HEK293 (cell line): ENCODE measurements at regions not wholly inside any gene's neighbourhood (a gene's known extent, or its start where the extent isn't known, plus 50 kb on each side); places are given as distances from the start of the nearest gene placed in this dataset.

ENCODE experiments used
- CTCF ChIA-PET: fragments of 350-600 bp; formaldehyde crosslinking; extraction: SDS; loops from one replicate; lab custom pipeline; 2021; ENCODE audit warnings: antibody characterized with exemption; lab: Yijun Ruan, JAX
- POLR2A ChIA-PET: fragments of 300-600 bp; formaldehyde crosslinking; extraction: SDS; loops from one replicate; lab custom pipeline; 2020; ENCODE audit warnings: antibody characterized with exemption, inconsistent platforms; lab: Yijun Ruan, JAX
- H3K27ac ChIP-seq: fragments of 200-500 bp; sonication (Bioruptor generic); 2 replicates; pipeline ENCODE4 v1.5.1; 2014; ENCODE audit warnings: low read depth, low read length, control low read depth, inconsistent platforms; ENCODE audit errors: extremely low read depth
- H3K36me3 ChIP-seq, 2 experiments: fragments of 200-500 bp in 1 of 2; sonication (Bioruptor generic) in 1 of 2; 1 replicate in 1 of 2; 2 replicates in 1 of 2; pipeline ENCODE4 v1.5.1; 2014 to 2017; ENCODE audit warnings: inconsistent platforms in 2 of 2, low read length in 2 of 2; ENCODE audit not compliant: control insufficient read depth in 2 of 2, insufficient read depth in 1 of 2
- H3K4me1 ChIP-seq: fragments of 200-500 bp; sonication (Bioruptor generic); 2 replicates; pipeline ENCODE4 v1.5.1; 2014; ENCODE audit warnings: mild to moderate bottlenecking, low read length, inconsistent platforms; ENCODE audit not compliant: control insufficient read depth, insufficient read depth
- H3K4me3 ChIP-seq: 2 replicates; pipeline ENCODE4 v1.5.1; 2011; ENCODE audit warnings: low read depth, mild to moderate bottlenecking, control low read depth, low read length, moderate library complexity
- H3K9me3 ChIP-seq: fragments of 200-500 bp; sonication (Bioruptor generic); 2 replicates; pipeline ENCODE4 v1.5.1; 2014; ENCODE audit warnings: low read depth, low read length, inconsistent platforms; ENCODE audit not compliant: control insufficient read depth, insufficient read depth
- BCL11B ChIP-seq: fragments of 450-650 bp; formaldehyde crosslinking; IDR thresholded peaks from 2 replicates; pipeline ENCODE4 v1.5.1; 2016; ENCODE audit warnings: low read depth, missing biosample characterization, missing genetic modification characterization
- INSM2 ChIP-seq: fragments of 450-650 bp; formaldehyde crosslinking; IDR thresholded peaks from 2 replicates; pipeline ENCODE4 v1.5.1; 2016; ENCODE audit warnings: missing biosample characterization, missing genetic modification characterization
- MZF1 ChIP-seq: fragments of 450-650 bp; formaldehyde crosslinking; IDR thresholded peaks from 2 replicates; pipeline ENCODE4 v1.5.1; 2017; ENCODE audit warnings: missing biosample characterization, missing genetic modification characterization, borderline replicate concordance
- SCRT2 ChIP-seq: fragments of 450-650 bp; formaldehyde crosslinking; IDR thresholded peaks from 2 replicates; pipeline ENCODE4 v1.5.1; 2016; ENCODE audit warnings: missing biosample characterization, missing genetic modification characterization
- ZBTB20 ChIP-seq: fragments of 450-650 bp; formaldehyde crosslinking; IDR thresholded peaks from 2 replicates; pipeline ENCODE4 v1.5.1; 2016; ENCODE audit warnings: missing biosample characterization, missing genetic modification characterization
- ZBTB26 ChIP-seq: fragments of 450-650 bp; formaldehyde crosslinking; optimal IDR thresholded peaks from 2 replicates; pipeline ENCODE3; 2016; ENCODE audit warnings: missing biosample characterization, mild to moderate bottlenecking, missing genetic modification characterization
- ZBTB8A ChIP-seq: fragments of 450-650 bp; formaldehyde crosslinking; IDR thresholded peaks from 2 replicates; pipeline ENCODE4 v1.5.1; 2016; ENCODE audit warnings: missing biosample characterization, missing genetic modification characterization
- ZNF132 ChIP-seq: fragments of 450-650 bp; formaldehyde crosslinking; IDR thresholded peaks from 2 replicates; pipeline ENCODE4 v1.5.1; 2017; ENCODE audit warnings: missing biosample characterization, missing genetic modification characterization, borderline replicate concordance
- ZNF133 ChIP-seq: fragments of 450-650 bp; formaldehyde crosslinking; IDR thresholded peaks from 2 replicates; pipeline ENCODE4 v1.5.1; 2016; ENCODE audit warnings: missing biosample characterization, missing genetic modification characterization
- ZNF140 ChIP-seq: fragments of 450-650 bp; formaldehyde crosslinking; IDR thresholded peaks from 2 replicates; pipeline ENCODE4 v1.5.1; 2016; ENCODE audit warnings: missing biosample characterization, missing genetic modification characterization
- ZNF169 ChIP-seq: fragments of 450-650 bp; formaldehyde crosslinking; IDR thresholded peaks from 2 replicates; pipeline ENCODE4 v1.5.1; 2016; ENCODE audit warnings: missing biosample characterization, missing genetic modification characterization
- ZNF221 ChIP-seq: fragments of 450-650 bp; formaldehyde crosslinking; IDR thresholded peaks from 2 replicates; pipeline ENCODE4 v1.5.1; 2017; ENCODE audit warnings: missing biosample characterization, missing genetic modification characterization, borderline replicate concordance
- ZNF223 ChIP-seq: fragments of 450-650 bp; formaldehyde crosslinking; IDR thresholded peaks from 2 replicates; pipeline ENCODE4 v1.5.1; 2016; ENCODE audit warnings: missing biosample characterization, missing genetic modification characterization
- ZNF292 ChIP-seq: fragments of 450-650 bp; formaldehyde crosslinking; IDR thresholded peaks from 2 replicates; pipeline ENCODE4 v1.5.1; 2016; ENCODE audit warnings: low read depth, missing biosample characterization, missing genetic modification characterization, borderline replicate concordance
- ZNF354C ChIP-seq: fragments of 450-650 bp; formaldehyde crosslinking; IDR thresholded peaks from 2 replicates; pipeline ENCODE4 v1.5.1; 2016; ENCODE audit warnings: missing biosample characterization, missing genetic modification characterization, low read depth, borderline replicate concordance
- ZNF423 ChIP-seq: fragments of 450-650 bp; formaldehyde crosslinking; IDR thresholded peaks from 2 replicates; pipeline ENCODE4 v1.5.1; 2016; ENCODE audit warnings: missing biosample characterization, missing genetic modification characterization
- ZNF548 ChIP-seq: fragments of 450-650 bp; formaldehyde crosslinking; IDR thresholded peaks from 2 replicates; pipeline ENCODE4 v1.5.1; 2016; ENCODE audit warnings: missing biosample characterization, missing genetic modification characterization
- ZNF596 ChIP-seq: fragments of 450-650 bp; IDR thresholded peaks from 2 replicates; pipeline ENCODE4 v1.5.0; 2018; ENCODE audit warnings: missing biosample characterization, mild to moderate bottlenecking, missing genetic modification characterization, moderate library complexity
- ZNF600 ChIP-seq: fragments of 450-650 bp; formaldehyde crosslinking; IDR thresholded peaks from 2 replicates; pipeline ENCODE4 v1.5.1; 2016; ENCODE audit warnings: missing biosample characterization, missing genetic modification characterization
- ZNF645 ChIP-seq: fragments of 450-650 bp; formaldehyde crosslinking; IDR thresholded peaks from 2 replicates; pipeline ENCODE4; 2016; ENCODE audit warnings: missing biosample characterization, missing genetic modification characterization
- ZNF785 ChIP-seq: fragments of 450-650 bp; formaldehyde crosslinking; IDR thresholded peaks from 2 replicates; pipeline ENCODE4 v1.5.1; 2016; ENCODE audit warnings: missing biosample characterization, missing genetic modification characterization
- ZNF791 ChIP-seq: fragments of 450-650 bp; formaldehyde crosslinking; IDR thresholded peaks from 2 replicates; pipeline ENCODE4 v1.5.1; 2016; ENCODE audit warnings: missing biosample characterization, missing genetic modification characterization
- ZSCAN23 ChIP-seq: fragments of 450-650 bp; formaldehyde crosslinking; IDR thresholded peaks from 2 replicates; pipeline ENCODE4 v1.5.1; 2016; ENCODE audit warnings: missing biosample characterization, missing genetic modification characterization
- TF ChIP-seq, protein P1 (sequence below): fragments of 450-650 bp; IDR thresholded peaks from 2 replicates; pipeline ENCODE4 v1.5.1; 2018; ENCODE audit warnings: missing biosample characterization, mild to moderate bottlenecking, missing genetic modification characterization
- TF ChIP-seq, protein P2 (sequence below): fragments of 450-650 bp; formaldehyde crosslinking; IDR thresholded peaks from 2 replicates; pipeline ENCODE4 v1.5.1; 2016; ENCODE audit warnings: missing biosample characterization, missing genetic modification characterization

- no peak for TF ChIP-seq INSM2
Observed at GRCh38 chr10:34028936-34029335, 694.5 kb upstream of the NRP1 start (continued).

DNA sequence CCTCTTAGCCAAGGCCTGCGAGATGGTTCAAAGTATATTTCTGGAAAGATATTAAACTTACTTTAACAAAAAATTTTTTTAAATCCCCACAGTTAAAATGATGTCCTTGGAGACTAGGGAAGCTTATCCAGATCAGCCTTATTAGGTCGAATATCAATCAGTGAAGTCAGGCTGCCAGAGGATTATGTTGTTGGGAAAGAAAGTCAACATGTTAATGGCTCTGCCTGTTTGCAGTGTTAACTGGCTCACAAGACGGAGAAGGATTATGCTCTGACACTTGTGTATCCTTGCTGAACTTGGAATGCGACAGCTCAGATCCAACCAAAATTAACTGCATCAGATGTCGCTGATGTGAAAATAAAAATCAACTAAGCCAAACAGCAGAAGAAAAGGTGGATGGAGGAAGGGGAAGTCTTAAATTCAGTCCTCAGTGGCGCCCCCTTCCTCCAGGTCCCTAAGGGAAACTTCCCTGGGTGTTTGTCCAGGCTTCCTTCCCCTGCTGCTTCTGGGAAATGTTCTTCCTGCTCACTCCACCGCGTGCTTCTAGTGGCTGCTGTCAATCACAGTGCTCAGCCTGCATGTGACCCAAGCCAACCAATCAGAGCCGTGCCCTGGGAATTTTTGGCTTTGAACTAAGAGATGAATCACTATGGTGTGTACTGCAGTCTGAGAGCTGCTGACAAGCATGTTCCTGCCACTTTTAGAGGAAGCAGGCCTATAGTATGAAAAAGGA, 690.4 kb upstream of the NRP1 start:
- Histone ChIP-seq H3K9me3 (no peaks in the 10 kb centered on the region), H3K4me1 (no peaks in the 10 kb centered on the region), H3K36me3 (no peaks in the 10 kb centered on the region), H3K27ac (no peak overlapping the region), H3K4me3 (no peak overlapping the region)
- ChIA-PET POLR2A (no interaction called here), CTCF (interaction anchor here (0.6 to 1.3 kb wide), 3 partner anchors 9 to 983 kb away, joined by 3 to 5 read pairs (median 3); no protein-coding TSS in a partner anchor)
- no peak for TF ChIP-seq ZNF169 (tag by site-specific recombination)
- TF ChIP-seq ZBTB26: no peak
- no peak for TF ChIP-seq SCRT2
- no peak for TF ChIP-seq ZNF785 (tag by site-specific recombination)
- no peak for TF ChIP-seq MZF1

- H3K36me3 ChIP-seq: no peaks in the 10 kb centered on the region
- POLR2A ChIA-PET: no interaction called here
- no peak for TF ChIP-seq ZNF132 (tag by site-specific recombination)
- no peak for TF ChIP-seq ZNF596 (tag by site-specific recombination)
- no peak for TF ChIP-seq BCL11B
- no peak for TF ChIP-seq ZNF223 (tag by site-specific recombination)
- no peak for TF ChIP-seq ZNF423 (tag by site-specific recombination)
- no peak for TF ChIP-seq ZSCAN23
- TF ChIP-seq, protein P1, sequence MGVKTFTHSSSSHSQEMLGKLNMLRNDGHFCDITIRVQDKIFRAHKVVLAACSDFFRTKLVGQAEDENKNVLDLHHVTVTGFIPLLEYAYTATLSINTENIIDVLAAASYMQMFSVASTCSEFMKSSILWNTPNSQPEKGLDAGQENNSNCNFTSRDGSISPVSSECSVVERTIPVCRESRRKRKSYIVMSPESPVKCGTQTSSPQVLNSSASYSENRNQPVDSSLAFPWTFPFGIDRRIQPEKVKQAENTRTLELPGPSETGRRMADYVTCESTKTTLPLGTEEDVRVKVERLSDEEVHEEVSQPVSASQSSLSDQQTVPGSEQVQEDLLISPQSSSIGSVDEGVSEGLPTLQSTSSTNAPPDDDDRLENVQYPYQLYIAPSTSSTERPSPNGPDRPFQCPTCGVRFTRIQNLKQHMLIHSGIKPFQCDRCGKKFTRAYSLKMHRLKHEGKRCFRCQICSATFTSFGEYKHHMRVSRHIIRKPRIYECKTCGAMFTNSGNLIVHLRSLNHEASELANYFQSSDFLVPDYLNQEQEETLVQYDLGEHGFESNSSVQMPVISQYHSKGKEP (tag by site-specific recombination): no peak
- TF ChIP-seq ZBTB8A (tag by site-specific recombination): no peak
- no peak for TF ChIP-seq ZNF600 (tag by site-specific recombination)
- TF ChIP-seq ZBTB20 (tag by site-specific recombination): no peak
- no peaks in the 10 kb centered on the region for H3K9me3 ChIP-seq
- H3K27ac ChIP-seq: no peak overlapping the region
- CTCF ChIA-PET: interaction anchor here (0.6 to 1.3 kb wide), 2 partner anchors 9 to 31 kb away, joined by 3 to 5 read pairs; no protein-coding TSS in a partner anchor
- H3K4me1 ChIP-seq: no peaks in the 10 kb centered on the region
- no peak overlapping the region for H3K4me3 ChIP-seq
Observed at GRCh38 chr10:34024282-34024681, 689.8 kb upstream of the NRP1 start.

- H3K9me3 ChIP-seq: no peaks in the 10 kb centered on the region
- no peak overlapping the region for H3K27ac ChIP-seq
- no peak overlapping the region for H3K4me3 ChIP-seq
- H3K36me3 ChIP-seq: no peaks in the 10 kb centered on the region
- no peaks in the 10 kb centered on the region for H3K4me1 ChIP-seq
- TF ChIP-seq ZNF354C (tag by site-specific recombination) (no peak), ZNF548 (no peak), ZNF223 (tag by site-specific recombination) (no peak), ZNF140 (tag by site-specific recombination) (no peak), ZNF645 (tag by site-specific recombination) (no peak), ZNF221 (tag by site-specific recombination) (no peak), ZNF292 (no peak), ZNF133 (tag by site-specific recombination) (no peak), ZNF791 (tag by site-specific recombination) (no peak)
- TF ChIP-seq, protein P2, sequence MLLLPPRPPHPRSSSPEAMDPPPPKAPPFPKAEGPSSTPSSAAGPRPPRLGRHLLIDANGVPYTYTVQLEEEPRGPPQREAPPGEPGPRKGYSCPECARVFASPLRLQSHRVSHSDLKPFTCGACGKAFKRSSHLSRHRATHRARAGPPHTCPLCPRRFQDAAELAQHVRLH (tag by site-specific recombination): no peak
- TF ChIP-seq, all 188 proteins: peak for 0
- ChIA-PET CTCF (no interaction called here), POLR2A (no interaction called here)
Observed at GRCh38 chr10:34022195-34022594, 687.7 kb upstream of the NRP1 start.
